Esophagus squamous epithelium (tissue), 5 donors: ENCODE measurements at regions not wholly inside any gene's neighbourhood (a gene's known extent, or its start where the extent isn't known, plus 50 kb on each side); places are given as distances from the start of the nearest gene placed in this dataset.

Experiments
- DNase-seq: peaks from one replicate; lab custom pipeline; 2025; lab: John Stamatoyannopoulos, UW
- H3K27ac ChIP-seq, 4 donors: fragments of 200-600 bp; sonication (generic); one replicate each; pipeline ENCODE4 v1.5.1; 2016 to 2019; ENCODE audit warnings: mild to moderate bottlenecking in 1 of 4
- H3K27me3 ChIP-seq, 4 donors: fragments of 200-600 bp; sonication (generic); 1 replicate in 3 of 4; 2 replicates in 1 of 4; pipeline versions ENCODE4 v1.5.1 to v1.6.0; 2017 to 2021; ENCODE audit warnings: antibody characterized with exemption in 1 of 4
- H3K36me3 ChIP-seq, 3 donors: fragments of 200-600 bp; sonication (generic); one replicate each; pipeline ENCODE4 v1.5.1; 2016 to 2019
- H3K4me1 ChIP-seq, 3 donors: fragments of 200-600 bp; sonication (generic); one replicate each; pipeline ENCODE4 v1.5.1; 2017 to 2019
- H3K4me3 ChIP-seq, 4 donors: fragments of 200-600 bp; sonication (generic); 1 replicate in 3 of 4; 2 replicates in 1 of 4; pipeline ENCODE4 v1.5.1; 2016 to 2019; ENCODE audit warnings: mild to moderate bottlenecking in 2 of 4, moderate library complexity in 1 of 4
- H3K9me3 ChIP-seq, 3 donors: fragments of 200-600 bp; sonication (generic); one replicate each; pipeline ENCODE4 v1.5.1; 2016 to 2019
- CTCF ChIP-seq, 6 experiments: fragments of 450-650 bp in 4 of 6; fragments of 200-600 bp in 2 of 6; sonication (generic) in 2 of 6; IDR thresholded peaks; one replicate each; pipeline ENCODE4 v1.5.1; 2016 to 2019; ENCODE audit warnings: antibody characterized with exemption in 6 of 6, mild to moderate bottlenecking in 4 of 6, moderate library complexity in 4 of 6
- POLR2A ChIP-seq, 4 donors: fragments of 450-650 bp; IDR thresholded peaks; one replicate each; pipeline ENCODE4 v1.6.1; 2017; ENCODE audit warnings: antibody characterized with exemption in 4 of 4, mild to moderate bottlenecking in 4 of 4, moderate library complexity in 3 of 4
- WGBS, 2 donors: methylation state at CpG; one replicate each; pipeline ENCODE4 v1.1.5; 2018; 5-methylcytosine and 5-hydroxymethylcytosine counted together
- intact Hi-C: fragments of 100-400 bp; cut with DNase I; formaldehyde crosslinking; loops from one replicate; pipeline ENCODE4 v1.15.0; 2022
- donor health status: DM: yes; HTN: yes; CAD: no.

DNA sequence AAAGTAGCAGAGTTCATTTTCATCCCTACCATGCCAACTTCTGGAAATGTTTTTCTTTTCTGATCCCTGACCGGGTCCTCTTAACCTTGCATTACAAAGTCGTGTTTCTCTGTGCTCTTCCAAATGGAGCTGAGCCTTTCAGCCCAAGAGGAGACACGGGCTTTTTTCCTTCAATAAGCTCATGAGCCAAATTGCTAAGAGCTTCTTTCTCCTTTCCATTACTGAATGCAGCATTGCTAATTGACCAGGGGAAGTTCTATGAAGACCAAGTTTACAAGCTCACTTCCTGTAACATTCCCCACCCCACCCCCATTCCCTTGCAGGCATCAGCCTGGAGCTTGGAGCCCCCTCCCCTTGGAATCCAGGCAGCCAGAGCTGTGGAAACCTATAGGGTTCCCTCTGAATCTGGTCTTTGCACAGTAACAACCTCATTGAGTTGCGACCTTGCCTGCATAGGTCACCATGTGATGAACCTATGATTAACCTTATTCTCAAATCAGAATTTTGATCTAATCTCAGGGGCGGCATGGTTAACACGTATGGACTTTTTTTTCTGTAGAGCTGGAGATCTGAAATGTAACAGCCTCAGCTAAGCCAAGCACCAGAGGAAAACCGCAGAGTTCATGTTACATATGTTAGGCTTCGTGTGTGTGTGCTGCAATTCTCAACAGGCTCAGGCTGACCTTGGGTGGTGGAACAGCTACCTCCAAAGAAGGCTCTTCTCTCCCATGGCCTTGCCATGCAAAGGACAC is 395.7 kb upstream of the ZNF462 start:
- no peak overlapping the region for H3K27ac ChIP-seq
- H3K27me3 ChIP-seq: no peaks in the 10 kb centered on the region
- no peaks in the 10 kb centered on the region for H3K36me3 ChIP-seq
- no peaks in the 10 kb centered on the region for H3K4me1 ChIP-seq
- intact Hi-C loops: no loop called here
- DNase-seq: no peak
- no peak for TF ChIP-seq CTCF (IDR thresholded peaks at IDR 0.05)
- no peak for TF ChIP-seq POLR2A (IDR thresholded peaks at IDR 0.05)
- no peaks in the 10 kb centered on the region for H3K9me3 ChIP-seq
- H3K4me3 ChIP-seq: no peak overlapping the region
- WGBS, 2 donors: 66 to 76% methylated on average over 8 of the region's 8 CpGs

- Histone ChIP-seq H3K27ac (no peak overlapping the region), H3K4me1 (no peaks in the 10 kb centered on the region), H3K4me3 (no peak overlapping the region), H3K9me3 (no peaks in the 10 kb centered on the region), H3K36me3 (no peaks in the 10 kb centered on the region), H3K27me3 (no peaks in the 10 kb centered on the region)
- no peak for TF ChIP-seq POLR2A (IDR thresholded peaks at IDR 0.05)
- TF ChIP-seq CTCF (IDR thresholded peaks at IDR 0.05): no peak
- DNase-seq: no peak
- intact Hi-C loops: no loop called here
- 78% methylated on average over 1 of the region's 1 CpG; no CpG with 5 or more reads in 1 of the 2 donors for WGBS, 2 donors
Observed at GRCh38 chr9:106467865-106468164, 395.2 kb upstream of the ZNF462 start.

GRCh38 chr9:106468431-106468830 is 394.5 kb upstream of the ZNF462 start:
- no peak overlapping the region for H3K27ac ChIP-seq
- H3K4me3 ChIP-seq: no peak overlapping the region
- no peaks in the 10 kb centered on the region for H3K4me1 ChIP-seq
- DNase-seq: no peak
- TF ChIP-seq CTCF (IDR thresholded peaks at IDR 0.05) (no peak), POLR2A (IDR thresholded peaks at IDR 0.05) (no peak)
- intact Hi-C loops: no loop called here
- H3K9me3 ChIP-seq: peaks cover 0 to 3% (median 0%) of the 10 kb centered on the region in 3 donors
- no peaks in the 10 kb centered on the region for H3K36me3 ChIP-seq
- H3K27me3 ChIP-seq: no peaks in the 10 kb centered on the region

- no peak overlapping the region for H3K4me3 ChIP-seq
- H3K27ac ChIP-seq: no peak overlapping the region
- no peaks in the 10 kb centered on the region for H3K27me3 ChIP-seq
- peaks cover 0 to 4% (median 0%) of the 10 kb centered on the region in 3 donors for H3K9me3 ChIP-seq
- peaks cover 3 to 11% (median 5%) of the 10 kb centered on the region in 3 donors for H3K4me1 ChIP-seq
- intact Hi-C loops: no loop called here
- no peaks in the 10 kb centered on the region for H3K36me3 ChIP-seq
- 63 to 82% methylated on average over 1 of the region's 1 CpG for WGBS, 2 donors
- no peak for DNase-seq
- TF ChIP-seq CTCF (IDR thresholded peaks at IDR 0.05): no peak
- TF ChIP-seq POLR2A (IDR thresholded peaks at IDR 0.05): no peak
Observed at GRCh38 chr9:106478312-106478711, 384.7 kb upstream of the ZNF462 start.

GRCh38 chr9:106478727-106479126 is 384.2 kb upstream of the ZNF462 start:
- intact Hi-C loops: no loop called here
- Histone ChIP-seq H3K27ac (no peak overlapping the region), H3K36me3 (no peaks in the 10 kb centered on the region), H3K27me3 (no peaks in the 10 kb centered on the region), H3K9me3 (peaks cover 0 to under 1% (median 0%) of the 10 kb centered on the region in 3 donors), H3K4me1 (peaks cover 3 to 12% (median 5%) of the 10 kb centered on the region in 3 donors), H3K4me3 (no peak overlapping the region)
- 50 to 63% methylated on average over 2 of the region's 2 CpGs for WGBS, 2 donors
- TF ChIP-seq POLR2A (IDR thresholded peaks at IDR 0.05) (no peak), CTCF (IDR thresholded peaks at IDR 0.05) (no peak)
- no peak for DNase-seq
